ENCODE measurements at regions not wholly inside any gene's neighbourhood (a gene's known extent, or its start where the extent isn't known, plus 50 kb on each side); places are given as distances from the start of the nearest gene placed in this dataset.
A peak's percentile ranks its signal among the peaks of the same experiment; 100 is the strongest.

GRCh38 chr4:36677112-36677511 is 395.7 kb downstream of the DTHD1 start:
- Histone ChIP-seq H3K27me3 (ENCODE audit: control insufficient read depth, insufficient read depth, low read length) (no peaks in the 10 kb centered on the region), H3K27ac (ENCODE audit: low read depth in 2 of 2, low read length in 2 of 2) (no peak overlapping the region), H3K4me1 (ENCODE audit: control insufficient read depth in 2 of 3, insufficient read depth in 2 of 3, low read depth in 1 of 3, low read length in 3 of 3) (no peaks in the 10 kb centered on the region), H3K4me3 (ENCODE audit: low read length in 3 of 3) (no peak overlapping the region), H3K36me3 (ENCODE audit: control insufficient read depth in 2 of 3, insufficient read depth in 3 of 3, low read length in 3 of 3) (no peaks in the 10 kb centered on the region), H3K9ac (ENCODE audit: low read length in 3 of 3) (no peak overlapping the region), H3K9me3 (ENCODE audit: control insufficient read depth in 2 of 3, insufficient read depth in 1 of 3, low read length in 3 of 3) (no peaks in the 10 kb centered on the region)
- intact Hi-C loops (cut with DNase I) = no loop called here
- DNase-seq (no peak), FAIRE-seq (no peak)
- no peak for TF ChIP-seq CTCF (IDR thresholded peaks at IDR 0.05; ENCODE audit: borderline replicate concordance, extremely low read depth, insufficient read depth)

- DNase-seq (peak in 1 of 5 donors; percentile 4), FAIRE-seq (no peak)
- Histone ChIP-seq H3K9ac (ENCODE audit: low read length in 3 of 3) (no peak overlapping the region), H3K4me3 (ENCODE audit: low read length in 3 of 3) (no peak overlapping the region), H3K27me3 (ENCODE audit: control insufficient read depth, insufficient read depth, low read length) (no peaks in the 10 kb centered on the region), H3K27ac (ENCODE audit: low read depth in 2 of 2, low read length in 2 of 2) (no peak overlapping the region), H3K4me1 (ENCODE audit: control insufficient read depth in 2 of 3, insufficient read depth in 2 of 3, low read depth in 1 of 3, low read length in 3 of 3) (no peaks in the 10 kb centered on the region), H3K9me3 (ENCODE audit: control insufficient read depth in 2 of 3, insufficient read depth in 1 of 3, low read length in 3 of 3) (no peaks in the 10 kb centered on the region), H3K36me3 (ENCODE audit: control insufficient read depth in 2 of 3, insufficient read depth in 3 of 3, low read length in 3 of 3) (no peaks in the 10 kb centered on the region)
- no peak for TF ChIP-seq CTCF (IDR thresholded peaks at IDR 0.05; ENCODE audit: borderline replicate concordance, extremely low read depth, insufficient read depth)
- intact Hi-C loops (cut with DNase I) = no loop called here
Observed at GRCh38 chr4:36677874-36678273, 396.5 kb downstream of the DTHD1 start.

- Histone ChIP-seq H3K4me1 (ENCODE audit: control insufficient read depth in 2 of 3, insufficient read depth in 2 of 3, low read depth in 1 of 3, low read length in 3 of 3) (no peaks in the 10 kb centered on the region), H3K9ac (ENCODE audit: low read length in 3 of 3) (no peak overlapping the region), H3K27ac (ENCODE audit: low read depth in 2 of 2, low read length in 2 of 2) (no peak overlapping the region), H3K4me3 (ENCODE audit: low read length in 3 of 3) (no peak overlapping the region), H3K36me3 (ENCODE audit: control insufficient read depth in 2 of 3, insufficient read depth in 3 of 3, low read length in 3 of 3) (no peaks in the 10 kb centered on the region), H3K27me3 (ENCODE audit: control insufficient read depth, insufficient read depth, low read length) (no peaks in the 10 kb centered on the region), H3K9me3 (ENCODE audit: control insufficient read depth in 2 of 3, insufficient read depth in 1 of 3, low read length in 3 of 3) (no peaks in the 10 kb centered on the region)
- no peak for TF ChIP-seq CTCF (IDR thresholded peaks at IDR 0.05; ENCODE audit: borderline replicate concordance, extremely low read depth, insufficient read depth)
- no peak for DNase-seq
- FAIRE-seq = no peak
- intact Hi-C loops (cut with DNase I) = no loop called here
Observed at GRCh38 chr4:36687681-36688080, 406.3 kb downstream of the DTHD1 start.

GRCh38 chr4:36692586-36692985 is 411.2 kb downstream of the DTHD1 start:
- TF ChIP-seq CTCF (IDR thresholded peaks at IDR 0.05; ENCODE audit: borderline replicate concordance, extremely low read depth, insufficient read depth) = no peak
- FAIRE-seq (no peak), DNase-seq (no peak)
- Histone ChIP-seq H3K27ac (ENCODE audit: low read depth in 2 of 2, low read length in 2 of 2) (no peak overlapping the region), H3K27me3 (ENCODE audit: control insufficient read depth, insufficient read depth, low read length) (no peaks in the 10 kb centered on the region), H3K36me3 (ENCODE audit: control insufficient read depth in 2 of 3, insufficient read depth in 3 of 3, low read length in 3 of 3) (no peaks in the 10 kb centered on the region), H3K4me1 (ENCODE audit: control insufficient read depth in 2 of 3, insufficient read depth in 2 of 3, low read depth in 1 of 3, low read length in 3 of 3) (no peaks in the 10 kb centered on the region), H3K4me3 (ENCODE audit: low read length in 3 of 3) (no peak overlapping the region), H3K9ac (ENCODE audit: low read length in 3 of 3) (no peak overlapping the region), H3K9me3 (ENCODE audit: control insufficient read depth in 2 of 3, insufficient read depth in 1 of 3, low read length in 3 of 3) (no peaks in the 10 kb centered on the region)
- intact Hi-C loops (cut with DNase I) = no loop called here
